ENCODE measurements at regions not wholly inside any gene's neighbourhood (a gene's known extent, or its start where the extent isn't known, plus 50 kb on each side); places are given as distances from the start of the nearest gene placed in this dataset.

GRCh38 chr9:90948156-90948555 lies 146.5 kb downstream of the SYK start:
- Histone ChIP-seq H3K27ac (no peak overlapping the region), H3K36me3 (no peaks in the 10 kb centered on the region), H3K9me3 (no peaks in the 10 kb centered on the region), H3K4me3 (no peak overlapping the region), H3K27me3 (no peaks in the 10 kb centered on the region), H3K4me1 (no peaks in the 10 kb centered on the region)
- intact Hi-C loops (cut with DNase I; ENCODE audit: low total_unique reads), result no loop called here
- DNase-seq (no peak), ATAC-seq (no peak)
- in situ Hi-C loops (cut with MboI; ENCODE audit: low sequenced_read_pairs in 4 of 4), result no loop called here
- TF ChIP-seq CTCF (IDR thresholded peaks at IDR 0.05 in 4 of 5, conservative IDR thresholded peaks at IDR 0.05 in 1 of 5), result no peak
- TF ChIP-seq POLR2A (IDR thresholded peaks at IDR 0.05), result no peak

GRCh38 chr9:90950600-90950999 lies 149.0 kb downstream of the SYK start:
- H3K9me3 ChIP-seq, result no peaks in the 10 kb centered on the region
- no peak for DNase-seq
- no peaks in the 10 kb centered on the region for H3K4me1 ChIP-seq
- in situ Hi-C loops (cut with MboI; ENCODE audit: low sequenced_read_pairs in 4 of 4) (no loop called here), intact Hi-C loops (cut with DNase I; ENCODE audit: low total_unique reads) (no loop called here)
- H3K36me3 ChIP-seq, result no peaks in the 10 kb centered on the region
- no peaks in the 10 kb centered on the region for H3K27me3 ChIP-seq
- no peak for ATAC-seq
- TF ChIP-seq CTCF (IDR thresholded peaks at IDR 0.05 in 4 of 5, conservative IDR thresholded peaks at IDR 0.05 in 1 of 5) (no peak), POLR2A (IDR thresholded peaks at IDR 0.05) (no peak)
- H3K4me3 ChIP-seq, result no peak overlapping the region
- no peak overlapping the region for H3K27ac ChIP-seq

DNA sequence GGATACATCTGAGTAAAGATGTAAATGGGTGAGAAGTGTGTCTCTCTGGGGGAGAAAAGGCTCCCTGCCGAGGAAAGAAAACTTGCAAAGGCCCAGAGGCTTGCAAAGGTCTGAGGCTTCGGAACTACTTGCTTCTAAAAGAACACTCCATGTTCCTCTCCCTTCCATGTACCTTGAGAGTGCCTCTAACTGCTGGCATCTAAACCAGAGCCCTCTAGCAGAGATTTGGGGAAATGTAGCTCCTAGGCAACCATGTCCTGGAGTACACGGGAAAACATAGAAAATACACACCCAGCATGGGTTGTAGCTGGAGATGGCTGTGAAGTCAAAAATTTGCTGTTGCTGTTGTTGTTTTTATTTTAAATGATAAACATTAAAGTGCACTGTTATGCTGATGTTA lies 151.6 kb downstream of the SYK start:
- no peak overlapping the region for H3K27ac ChIP-seq
- H3K4me1 ChIP-seq, result no peaks in the 10 kb centered on the region

GRCh38 chr9:90953805-90954204 lies 152.2 kb downstream of the SYK start:
- H3K4me3 ChIP-seq, result no peak overlapping the region
- intact Hi-C loops (cut with DNase I; ENCODE audit: low total_unique reads) (no loop called here), in situ Hi-C loops (cut with MboI; ENCODE audit: low sequenced_read_pairs in 4 of 4) (no loop called here)
- H3K27me3 ChIP-seq, result no peaks in the 10 kb centered on the region
- no peak for ATAC-seq
- H3K36me3 ChIP-seq, result no peaks in the 10 kb centered on the region
- TF ChIP-seq CTCF (IDR thresholded peaks at IDR 0.05 in 4 of 5, conservative IDR thresholded peaks at IDR 0.05 in 1 of 5), result no peak
- no peak for TF ChIP-seq POLR2A (IDR thresholded peaks at IDR 0.05)
- H3K4me1 ChIP-seq, result no peaks in the 10 kb centered on the region
- H3K9me3 ChIP-seq, result no peaks in the 10 kb centered on the region
- no peak overlapping the region for H3K27ac ChIP-seq
- no peak for DNase-seq

More for the DNA sequence above, 151.6 kb downstream of the SYK start:
- in situ Hi-C loops (cut with MboI; ENCODE audit: low sequenced_read_pairs in 4 of 4), result no loop called here
- no peaks in the 10 kb centered on the region for H3K9me3 ChIP-seq
- no peak for DNase-seq
- no peaks in the 10 kb centered on the region for H3K36me3 ChIP-seq
- no peaks in the 10 kb centered on the region for H3K27me3 ChIP-seq
- intact Hi-C loops (cut with DNase I; ENCODE audit: low total_unique reads), result no loop called here
- TF ChIP-seq CTCF (IDR thresholded peaks at IDR 0.05 in 4 of 5, conservative IDR thresholded peaks at IDR 0.05 in 1 of 5) (no peak), POLR2A (IDR thresholded peaks at IDR 0.05) (no peak)
- no peak overlapping the region for H3K4me3 ChIP-seq
- ATAC-seq, result no peak

- no peak for DNase-seq
- Histone ChIP-seq H3K36me3 (no peaks in the 10 kb centered on the region), H3K9me3 (no peaks in the 10 kb centered on the region), H3K27ac (no peak overlapping the region), H3K4me3 (no peak overlapping the region), H3K4me1 (no peaks in the 10 kb centered on the region), H3K27me3 (no peaks in the 10 kb centered on the region)
- intact Hi-C loops (cut with DNase I; ENCODE audit: low total_unique reads), result no loop called here
- TF ChIP-seq CTCF (IDR thresholded peaks at IDR 0.05 in 4 of 5, conservative IDR thresholded peaks at IDR 0.05 in 1 of 5), result no peak
- TF ChIP-seq POLR2A (IDR thresholded peaks at IDR 0.05), result no peak
- in situ Hi-C loops (cut with MboI; ENCODE audit: low sequenced_read_pairs in 4 of 4), result no loop called here
- ATAC-seq, result no peak
Observed at GRCh38 chr9:90956026-90956810, 154.6 kb downstream of the SYK start.
